Stomach (tissue), 8 donors: ENCODE measurements at regions not wholly inside any gene's neighbourhood (a gene's known extent, or its start where the extent isn't known, plus 50 kb on each side); places are given as distances from the start of the nearest gene placed in this dataset.

Experiments used
- DNase-seq, 2 donors: peaks; one replicate each; pipeline versions ENCODE4 v3.0.0 to v3.0.0-alpha.2; 2013 to 2019
- H3K27ac ChIP-seq, 5 donors: fragments of 200-600 bp in 4 of 5; sonication (generic) in 4 of 5; one replicate each; pipeline ENCODE4 v1.5.1; 2013 to 2019; ENCODE audit warnings: mild to moderate bottlenecking in 1 of 5, moderate library complexity in 1 of 5
- H3K27me3 ChIP-seq, 3 donors: fragments of 200-600 bp; sonication (generic); one replicate each; pipeline ENCODE4 v1.5.1; 2017 to 2019; ENCODE audit warnings: mixed run types in 1 of 3
- H3K36me3 ChIP-seq, 4 donors: fragments of 200-600 bp; sonication (generic); 1 replicate in 3 of 4; 2 replicates in 1 of 4; pipeline ENCODE4 v1.5.1; 2016 to 2019
- H3K4me1 ChIP-seq, 4 donors: fragments of 200-600 bp; sonication (generic); one replicate each; pipeline ENCODE4 v1.5.1; 2016 to 2019
- H3K4me3 ChIP-seq, 4 donors: fragments of 200-600 bp; sonication (generic) in 3 of 4; one replicate each; pipeline ENCODE4 v1.5.1; 2016 to 2019; ENCODE audit warnings: mild to moderate bottlenecking in 1 of 4
- H3K9me3 ChIP-seq, 4 donors: fragments of 200-600 bp; sonication (generic); one replicate each; pipeline ENCODE4 v1.5.1; 2016 to 2019
- CTCF ChIP-seq, 7 experiments: fragments of 450-650 bp in 4 of 7; fragments of 200-600 bp in 3 of 7; sonication (generic) in 3 of 7; IDR thresholded peaks; one replicate each; pipeline ENCODE4 v1.5.1; 2016 to 2019; ENCODE audit warnings: antibody characterized with exemption in 7 of 7, control low read depth in 2 of 7, mild to moderate bottlenecking in 1 of 7
- EP300 ChIP-seq: sonication (generic); formaldehyde crosslinking; IDR thresholded peaks from one replicate; pipeline ENCODE4 v1.6.1; 2017; ENCODE audit warnings: antibody characterized with exemption
- POLR2A ChIP-seq, 4 donors: fragments of 450-650 bp; IDR thresholded peaks; one replicate each; pipeline ENCODE4 v1.6.1; 2016; ENCODE audit warnings: antibody characterized with exemption in 4 of 4, control low read depth in 2 of 4, mild to moderate bottlenecking in 1 of 4, moderate library complexity in 1 of 4
- POLR2AphosphoS5 ChIP-seq, 3 donors: sonication (generic); formaldehyde crosslinking; IDR thresholded peaks; one replicate each; pipeline ENCODE4 v1.6.1; 2016; ENCODE audit warnings: antibody characterized with exemption in 3 of 3
- WGBS, 5 donors: extraction: QIAGEN DNeasy Blood & Tissue Kit in 3 of 5; methylation state at CpG; one replicate each; pipeline versions ENCODE4 v1.1.5 to v1.1.7; 2013 to 2018; 5-methylcytosine and 5-hydroxymethylcytosine counted together
- intact Hi-C: fragments of 100-400 bp; cut with DNase I; formaldehyde crosslinking; loops from one replicate; pipeline ENCODE4 v1.15.1; 2023; ENCODE audit warnings: low total_unique reads
- donor health status: healthy with polysubstance abuse.
- donor health status: Bipolar disorder and iron deficiency.
- donor health status: healthy.

DNA sequence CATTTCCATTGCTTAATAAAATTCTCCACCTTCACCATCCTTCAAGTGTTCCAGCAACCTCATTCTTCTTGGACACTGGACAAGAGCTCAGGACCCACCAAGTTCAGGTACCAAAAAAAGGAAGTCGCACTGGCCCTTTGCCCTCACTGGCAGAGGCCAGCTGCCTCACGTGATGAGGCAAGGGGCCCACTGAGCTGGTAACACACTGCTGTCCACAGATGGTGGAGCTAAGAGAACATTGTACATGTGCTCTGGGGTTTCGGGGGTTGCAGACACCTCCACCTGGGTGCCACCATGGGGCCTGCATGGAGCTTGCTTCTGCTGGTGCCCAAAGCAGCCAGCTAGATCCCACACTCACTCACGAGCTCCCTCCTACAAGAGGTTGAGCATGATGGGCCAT is 71.3 kb downstream of the SCG2 start:
- intact Hi-C loops = no loop called here
- Histone ChIP-seq H3K36me3 (no peaks in the 10 kb centered on the region), H3K27ac (no peak overlapping the region), H3K27me3 (no peaks in the 10 kb centered on the region), H3K4me3 (no peak overlapping the region), H3K9me3 (peaks cover 0 to 5% (median 0%) of the 10 kb centered on the region in 4 donors), H3K4me1 (no peaks in the 10 kb centered on the region)
- TF ChIP-seq EP300 (no peak), POLR2AphosphoS5 (IDR thresholded peaks at IDR 0.05) (no peak), POLR2A (IDR thresholded peaks at IDR 0.05) (no peak), CTCF (IDR thresholded peaks at IDR 0.05) (no peak)
- WGBS, 5 donors = 82 to 87% (median 86%) methylated on average over 4 of the region's 4 CpGs
- no peak for DNase-seq

DNA sequence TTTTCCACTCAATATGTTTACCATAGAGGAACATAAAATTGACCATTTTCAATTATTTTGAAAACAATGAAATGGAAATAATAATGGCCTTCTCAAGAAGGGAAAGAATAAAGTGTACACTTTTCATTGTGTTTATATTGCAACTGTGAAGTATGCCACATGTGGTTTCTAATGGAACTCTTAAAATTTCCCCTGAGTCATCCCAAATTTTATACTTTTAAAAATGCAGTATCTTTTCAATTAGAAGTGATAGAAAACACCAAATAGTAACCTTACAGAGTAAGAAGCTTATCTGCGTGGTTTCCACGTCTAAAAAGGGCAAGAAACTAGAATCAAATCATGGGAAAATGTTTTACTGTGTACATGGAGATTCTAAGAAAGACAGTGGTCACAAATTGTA is 70.0 kb downstream of the SCG2 start:
- intact Hi-C loops = no loop called here
- DNase-seq = no peak
- H3K9me3 ChIP-seq = peaks cover 0 to 5% (median 0%) of the 10 kb centered on the region in 4 donors
- 61 to 85% (median 77%) methylated on average over 2 of the region's 2 CpGs for WGBS, 5 donors
- H3K4me1 ChIP-seq = peaks cover 0 to 6% (median 0%) of the 10 kb centered on the region in 4 donors
- no peak overlapping the region for H3K4me3 ChIP-seq
- H3K27ac ChIP-seq = no peak overlapping the region
- no peak for TF ChIP-seq POLR2AphosphoS5 (IDR thresholded peaks at IDR 0.05)
- no peak for TF ChIP-seq CTCF (IDR thresholded peaks at IDR 0.05)
- TF ChIP-seq EP300 = no peak
- no peak for TF ChIP-seq POLR2A (IDR thresholded peaks at IDR 0.05)
- no peaks in the 10 kb centered on the region for H3K27me3 ChIP-seq
- H3K36me3 ChIP-seq = no peaks in the 10 kb centered on the region

DNA sequence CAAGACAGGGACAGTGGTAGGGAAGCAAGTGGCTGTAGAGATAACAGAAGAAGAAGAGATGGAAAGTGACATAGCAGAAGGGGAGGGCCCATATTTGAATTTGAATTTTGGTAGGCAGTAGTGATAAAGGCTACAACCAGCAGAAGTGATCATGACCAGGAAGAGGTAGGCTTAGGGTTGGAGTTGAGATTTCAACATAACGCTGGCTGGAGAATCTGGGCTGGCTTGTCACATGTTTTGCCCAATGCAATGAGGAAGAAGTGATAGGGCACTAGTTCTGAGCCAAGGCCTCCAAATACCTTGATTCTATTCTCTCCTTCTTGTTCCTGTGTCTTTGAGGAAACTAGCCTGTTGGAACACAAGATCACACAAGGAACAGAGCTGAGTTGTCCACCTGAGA is 69.4 kb downstream of the SCG2 start:
- Histone ChIP-seq H3K36me3 (no peaks in the 10 kb centered on the region), H3K4me3 (no peak overlapping the region), H3K27ac (no peak overlapping the region), H3K9me3 (peaks cover 0 to 5% (median 0%) of the 10 kb centered on the region in 4 donors), H3K27me3 (no peaks in the 10 kb centered on the region), H3K4me1 (peaks cover 0 to 10% (median 1%) of the 10 kb centered on the region in 4 donors)
- intact Hi-C loops = no loop called here
- WGBS, 5 donors = 68 to 91% (median 71%) methylated on average over 1 of the region's 1 CpG
- TF ChIP-seq EP300 (no peak), POLR2AphosphoS5 (IDR thresholded peaks at IDR 0.05) (no peak), POLR2A (IDR thresholded peaks at IDR 0.05) (no peak), CTCF (IDR thresholded peaks at IDR 0.05) (no peak)
- DNase-seq = no peak

GRCh38 chr2:223536546-223536945 is 65.6 kb downstream of the SCG2 start:
- WGBS, 5 donors = 54 to 77% (median 70%) methylated on average over 2 of the region's 2 CpGs
- no peaks in the 10 kb centered on the region for H3K9me3 ChIP-seq
- H3K27me3 ChIP-seq = no peaks in the 10 kb centered on the region
- H3K36me3 ChIP-seq = no peaks in the 10 kb centered on the region
- H3K4me1 ChIP-seq = peaks cover 0 to 27% (median 13%) of the 10 kb centered on the region in 4 donors
- H3K4me3 ChIP-seq = no peak overlapping the region
- H3K27ac ChIP-seq = no peak overlapping the region
- no peak for DNase-seq
- no peak for TF ChIP-seq POLR2AphosphoS5 (IDR thresholded peaks at IDR 0.05)
- no peak for TF ChIP-seq POLR2A (IDR thresholded peaks at IDR 0.05)
- no peak for TF ChIP-seq EP300
- no peak for TF ChIP-seq CTCF (IDR thresholded peaks at IDR 0.05)
- intact Hi-C loops = no loop called here
